Natural killer cell (primary cell): ENCODE measurements at regions not wholly inside any gene's neighbourhood (a gene's known extent, or its start where the extent isn't known, plus 50 kb on each side); places are given as distances from the start of the nearest gene placed in this dataset.
"Not testable (repeated sequence)": the region's sequence is repeated elsewhere in the genome, so short reads cannot be mapped to it uniquely, and the experiment has no call there.

Source experiments
- ATAC-seq, 3 donors: fragments of 150-1000 bp in 2 of 3; fragments of 200-7000 bp in 1 of 3; cut with Tn5 transposase; 1 replicate in 1 of 3; 2 replicates in 2 of 3; pipeline ENCODE4 v1.10.0; 2021; ENCODE audit warnings: mild to moderate bottlenecking in 2 of 3, moderate library complexity in 2 of 3
- DNase-seq, 2 donors: peaks; one replicate each; pipeline versions ENCODE4 v3.0.0 to v3.0.0-alpha.2; 2013 to 2021; ENCODE audit warnings: mixed read lengths in 1 of 2
- H3K27ac ChIP-seq: one replicate; pipeline ENCODE4 v1.5.1; 2013; ENCODE audit warnings: mild to moderate bottlenecking, low read length
- H3K27me3 ChIP-seq: one replicate; pipeline ENCODE4 v1.6.1; 2013; ENCODE audit warnings: low read length; ENCODE audit not compliant: control insufficient read depth, insufficient read depth
- H3K36me3 ChIP-seq: one replicate; pipeline ENCODE4 v1.6.1; 2013; ENCODE audit warnings: low read length; ENCODE audit not compliant: control insufficient read depth, insufficient read depth
- H3K4me1 ChIP-seq: one replicate; pipeline ENCODE4 v1.6.1; 2013; ENCODE audit warnings: low read length; ENCODE audit not compliant: control insufficient read depth, insufficient read depth
- H3K4me3 ChIP-seq: one replicate; pipeline ENCODE4 v1.5.1; 2013; ENCODE audit warnings: low read length
- H3K9me3 ChIP-seq: one replicate; pipeline ENCODE4 v1.6.1; 2013; ENCODE audit warnings: low read length; ENCODE audit not compliant: control insufficient read depth, insufficient read depth
- H3K27ac Mint-ChIP-seq, 2 donors: one replicate each; pipeline ENCODE4 v1.8.0; 2022; ENCODE audit warnings: mild to moderate bottlenecking in 2 of 2, mixed read lengths in 2 of 2, moderate library complexity in 1 of 2
- H3K27me3 Mint-ChIP-seq, 2 donors: one replicate each; pipeline ENCODE4 v1.8.0; 2022; ENCODE audit warnings: low read depth in 2 of 2, mixed read lengths in 2 of 2
- H3K36me3 Mint-ChIP-seq: one replicate; pipeline ENCODE4 v1.8.0; 2022; ENCODE audit warnings: mixed read lengths
- H3K4me1 Mint-ChIP-seq, 2 donors: one replicate each; pipeline ENCODE4 v1.8.0; 2022; ENCODE audit warnings: mixed read lengths in 2 of 2
- H3K4me3 Mint-ChIP-seq: one replicate; pipeline ENCODE4 v1.8.0; 2022; ENCODE audit warnings: mild to moderate bottlenecking, moderate library complexity, mixed read lengths
- H3K9me3 Mint-ChIP-seq, 2 donors: one replicate each; pipeline ENCODE4 v1.8.0; 2022; ENCODE audit warnings: mixed read lengths in 2 of 2
- WGBS: methylation state at CpG from one replicate; pipeline ENCODE4 v1.1.7; 2013; ENCODE audit warnings: missing lambda C conversion rate; ENCODE audit not compliant: insufficient coverage; 5-methylcytosine and 5-hydroxymethylcytosine counted together
- intact Hi-C: fragments of 100-400 bp; cut with micrococcal nuclease; formaldehyde crosslinking; loops from one replicate; pipeline ENCODE4 v1.14.2; 2022
- TF ChIP-seq, protein P1 (sequence below): fragments of 200-600 bp; IDR thresholded peaks from one replicate; pipeline ENCODE4 v1.8.0; 2022; ENCODE audit warnings: antibody characterized with exemption

DNA sequence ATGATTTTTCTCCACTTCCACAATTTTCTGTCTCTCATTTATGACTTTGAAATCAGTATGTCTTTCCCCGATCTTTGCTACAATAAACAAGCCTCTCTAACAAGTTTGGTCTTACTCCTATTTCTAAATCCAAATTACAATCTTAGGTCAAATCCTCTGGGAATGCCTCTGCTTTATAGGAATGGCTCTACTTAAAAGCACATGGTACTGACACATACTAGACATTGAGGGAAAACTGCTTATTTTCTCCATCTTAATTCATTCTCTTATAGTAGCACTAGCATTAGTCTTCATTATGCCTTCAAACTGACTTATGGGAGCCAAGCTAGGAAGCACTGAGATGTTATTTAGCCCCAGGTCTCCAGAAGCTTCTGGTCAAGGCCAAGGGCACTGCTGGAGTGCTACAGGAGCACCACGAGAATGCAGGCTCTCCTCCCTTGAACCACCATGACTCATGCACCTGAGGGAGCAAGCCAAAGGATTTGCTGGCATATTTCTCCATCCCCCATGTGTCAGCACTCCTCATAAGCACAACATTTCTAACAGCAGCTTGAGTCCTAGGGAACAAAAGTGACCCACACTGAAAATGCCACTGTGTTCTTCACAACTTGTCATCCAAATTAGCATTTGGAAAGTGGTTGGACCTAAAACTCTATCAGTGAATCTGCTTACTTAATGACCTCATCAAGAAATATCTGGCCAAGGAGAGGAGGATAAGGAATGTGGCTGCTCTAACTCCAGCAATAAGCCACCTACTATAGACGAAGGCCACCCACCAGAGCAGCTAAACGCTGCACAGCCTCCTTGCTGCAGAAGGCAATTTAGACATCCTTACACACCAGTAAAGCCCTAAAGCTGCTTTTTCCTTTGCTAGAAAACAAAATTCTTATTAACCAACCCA, 156.8 kb upstream of the KCNQ5 start:
- no peaks in the 10 kb centered on the region for H3K4me1 Mint-ChIP-seq
- intact Hi-C loops, result no loop called here
- DNase-seq (no peak), ATAC-seq (no peak)
- no peaks in the 10 kb centered on the region for H3K36me3 ChIP-seq
- H3K4me3 ChIP-seq, result no peak overlapping the region
- WGBS, result 73% methylated on average over 4 of the region's 4 CpGs
- TF ChIP-seq, protein P1, sequence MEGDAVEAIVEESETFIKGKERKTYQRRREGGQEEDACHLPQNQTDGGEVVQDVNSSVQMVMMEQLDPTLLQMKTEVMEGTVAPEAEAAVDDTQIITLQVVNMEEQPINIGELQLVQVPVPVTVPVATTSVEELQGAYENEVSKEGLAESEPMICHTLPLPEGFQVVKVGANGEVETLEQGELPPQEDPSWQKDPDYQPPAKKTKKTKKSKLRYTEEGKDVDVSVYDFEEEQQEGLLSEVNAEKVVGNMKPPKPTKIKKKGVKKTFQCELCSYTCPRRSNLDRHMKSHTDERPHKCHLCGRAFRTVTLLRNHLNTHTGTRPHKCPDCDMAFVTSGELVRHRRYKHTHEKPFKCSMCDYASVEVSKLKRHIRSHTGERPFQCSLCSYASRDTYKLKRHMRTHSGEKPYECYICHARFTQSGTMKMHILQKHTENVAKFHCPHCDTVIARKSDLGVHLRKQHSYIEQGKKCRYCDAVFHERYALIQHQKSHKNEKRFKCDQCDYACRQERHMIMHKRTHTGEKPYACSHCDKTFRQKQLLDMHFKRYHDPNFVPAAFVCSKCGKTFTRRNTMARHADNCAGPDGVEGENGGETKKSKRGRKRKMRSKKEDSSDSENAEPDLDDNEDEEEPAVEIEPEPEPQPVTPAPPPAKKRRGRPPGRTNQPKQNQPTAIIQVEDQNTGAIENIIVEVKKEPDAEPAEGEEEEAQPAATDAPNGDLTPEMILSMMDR, result no peak
- H3K4me3 Mint-ChIP-seq, result no peak overlapping the region
- no peaks in the 10 kb centered on the region for H3K9me3 Mint-ChIP-seq
- no peaks in the 10 kb centered on the region for H3K27me3 ChIP-seq
- no peak overlapping the region for H3K27ac Mint-ChIP-seq
- H3K4me1 ChIP-seq, result no peaks in the 10 kb centered on the region
- H3K27ac ChIP-seq, result no peak overlapping the region
- no peaks in the 10 kb centered on the region for H3K36me3 Mint-ChIP-seq
- H3K27me3 Mint-ChIP-seq, result peaks cover 3 to 32% of the 10 kb centered on the region in 2 donors
- H3K9me3 ChIP-seq, result no peaks in the 10 kb centered on the region

DNA sequence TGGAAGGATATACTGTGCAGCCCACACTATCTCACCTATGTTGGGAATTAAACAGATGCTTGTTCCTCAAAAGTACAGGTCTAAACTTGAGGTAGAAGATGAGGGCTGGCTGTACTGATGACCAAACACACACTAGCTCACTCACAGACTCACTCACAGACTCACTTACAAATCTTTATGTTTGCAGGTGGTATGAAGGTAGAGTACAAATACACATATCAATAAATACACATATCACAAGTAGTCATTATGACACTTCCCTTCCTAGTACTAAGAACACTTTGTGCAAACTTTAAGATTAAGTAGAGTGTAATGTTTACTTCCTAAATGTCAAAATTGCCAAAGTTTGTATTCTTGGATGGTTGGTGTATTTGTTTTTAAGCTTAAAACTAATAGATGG, 155.4 kb upstream of the KCNQ5 start:
- no peak overlapping the region for H3K4me3 Mint-ChIP-seq
- Histone ChIP-seq H3K27ac (no peak overlapping the region), H3K4me1 (no peaks in the 10 kb centered on the region), H3K9me3 (no peaks in the 10 kb centered on the region), H3K36me3 (no peaks in the 10 kb centered on the region), H3K27me3 (no peaks in the 10 kb centered on the region), H3K4me3 (no peak overlapping the region)
- H3K4me1 Mint-ChIP-seq, result no peaks in the 10 kb centered on the region
- H3K9me3 Mint-ChIP-seq, result no peaks in the 10 kb centered on the region
- H3K27ac Mint-ChIP-seq, result no peak overlapping the region
- DNase-seq (no peak), ATAC-seq (no peak)
- intact Hi-C loops, result no loop called here
- H3K27me3 Mint-ChIP-seq, result peaks cover 3 to 30% of the 10 kb centered on the region in 2 donors
- TF ChIP-seq, protein P1, result no peak
- H3K36me3 Mint-ChIP-seq, result no peaks in the 10 kb centered on the region

DNA sequence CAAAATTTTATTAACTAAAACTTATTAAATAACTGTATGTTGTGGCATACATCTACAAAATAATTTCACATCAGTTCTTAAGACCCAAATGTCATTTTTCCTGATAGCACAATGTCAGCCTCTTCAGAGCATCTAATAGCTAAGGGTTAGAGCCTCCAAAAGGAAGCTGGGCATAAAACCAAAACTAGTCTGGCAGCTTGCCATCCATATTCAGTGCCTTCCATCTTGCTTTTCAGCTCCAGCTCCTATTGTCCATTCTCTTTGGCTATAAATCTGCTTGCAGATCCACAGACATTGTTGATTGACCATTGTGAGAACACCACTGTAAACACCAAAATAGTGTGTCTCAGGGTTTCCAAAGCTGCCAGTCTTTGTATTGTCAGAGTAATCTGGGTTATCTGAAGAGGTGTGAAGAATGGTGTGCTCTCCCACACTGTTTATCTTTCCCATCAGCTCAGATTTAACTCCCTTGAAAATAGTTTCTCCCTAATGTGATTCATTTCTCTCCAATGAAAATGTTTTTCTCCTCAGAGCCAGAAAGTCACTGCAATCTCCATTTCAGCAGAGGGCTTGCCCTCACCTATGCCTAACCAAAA, 154.8 kb upstream of the KCNQ5 start:
- peaks cover 3 to 24% of the 10 kb centered on the region in 2 donors for H3K27me3 Mint-ChIP-seq
- Histone ChIP-seq H3K4me1 (no peaks in the 10 kb centered on the region), H3K27me3 (no peaks in the 10 kb centered on the region), H3K9me3 (no peaks in the 10 kb centered on the region), H3K4me3 (no peak overlapping the region), H3K36me3 (no peaks in the 10 kb centered on the region), H3K27ac (no peak overlapping the region)
- no peaks in the 10 kb centered on the region for H3K9me3 Mint-ChIP-seq
- H3K4me1 Mint-ChIP-seq, result no peaks in the 10 kb centered on the region
- H3K4me3 Mint-ChIP-seq, result no peak overlapping the region
- H3K27ac Mint-ChIP-seq, result no peak overlapping the region
- no peak for ATAC-seq
- TF ChIP-seq, protein P1, result no peak
- DNase-seq, result no peak
- intact Hi-C loops, result no loop called here
- no peaks in the 10 kb centered on the region for H3K36me3 Mint-ChIP-seq

DNA sequence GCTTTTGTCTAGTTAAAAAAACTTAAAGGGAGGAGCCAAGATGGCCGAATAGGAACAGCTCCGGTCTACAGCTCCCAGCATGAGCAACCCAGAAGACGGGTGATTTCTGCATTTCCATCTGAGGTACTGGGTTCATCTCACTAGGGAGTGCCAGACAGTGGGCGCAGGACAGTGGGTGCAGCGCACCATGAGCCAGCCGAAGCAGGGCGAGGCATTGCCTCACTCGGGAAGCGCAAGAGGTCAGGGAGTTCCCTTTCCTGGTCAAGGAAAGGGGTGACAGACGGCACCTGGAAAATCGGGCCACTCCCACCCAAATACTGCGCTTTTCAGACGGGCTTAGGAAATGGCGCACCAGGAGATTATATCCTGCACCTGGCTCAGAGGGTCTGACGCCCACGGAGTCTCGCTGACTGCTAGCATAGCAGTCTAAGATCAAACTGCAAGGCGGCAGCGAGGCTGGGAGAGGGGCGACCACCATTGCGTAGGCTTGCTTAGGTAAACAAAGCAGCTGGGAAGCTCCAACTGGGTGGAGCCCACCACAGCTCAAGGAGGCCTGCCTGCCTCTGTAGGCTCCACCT, 152.4 kb upstream of the KCNQ5 start:
- H3K4me1 Mint-ChIP-seq, H3K9me3 ChIP-seq, H3K27ac Mint-ChIP-seq, H3K27ac ChIP-seq, H3K9me3 Mint-ChIP-seq, H3K4me1 ChIP-seq, intact Hi-C loops, DNase-seq, ATAC-seq, H3K36me3 ChIP-seq, H3K36me3 Mint-ChIP-seq, H3K4me3 ChIP-seq, H3K4me3 Mint-ChIP-seq, H3K27me3 ChIP-seq: not testable (repeated sequence)
- peaks cover 3 to 14% of the 10 kb centered on the region in 2 donors for H3K27me3 Mint-ChIP-seq
- 95% methylated on average over 21 of the region's 21 CpGs for WGBS
